ENCODE measurements at regions not wholly inside any gene's neighbourhood (a gene's known extent, or its start where the extent isn't known, plus 50 kb on each side); places are given as distances from the start of the nearest gene placed in this dataset.

DNA sequence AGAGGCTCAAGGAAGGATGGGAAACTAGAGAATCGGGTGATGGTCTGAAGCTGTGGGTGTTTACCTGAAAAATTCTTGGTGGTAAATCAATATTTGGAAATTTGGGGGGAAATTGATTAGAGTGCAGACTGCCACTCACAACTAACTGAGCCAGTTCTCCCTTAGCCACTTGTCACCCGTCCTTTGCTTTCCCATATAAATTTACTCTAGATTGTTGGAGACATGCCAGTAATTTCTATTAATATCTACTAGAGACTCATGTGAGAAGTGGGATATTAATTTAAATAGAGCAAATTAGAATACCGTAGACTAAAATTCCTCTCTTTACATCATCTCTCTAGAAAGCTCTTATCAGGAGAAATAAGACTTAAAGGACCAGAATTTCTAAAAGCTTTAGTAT is 471.3 kb upstream of the DAB2 start:
- TF ChIP-seq, protein P1, sequence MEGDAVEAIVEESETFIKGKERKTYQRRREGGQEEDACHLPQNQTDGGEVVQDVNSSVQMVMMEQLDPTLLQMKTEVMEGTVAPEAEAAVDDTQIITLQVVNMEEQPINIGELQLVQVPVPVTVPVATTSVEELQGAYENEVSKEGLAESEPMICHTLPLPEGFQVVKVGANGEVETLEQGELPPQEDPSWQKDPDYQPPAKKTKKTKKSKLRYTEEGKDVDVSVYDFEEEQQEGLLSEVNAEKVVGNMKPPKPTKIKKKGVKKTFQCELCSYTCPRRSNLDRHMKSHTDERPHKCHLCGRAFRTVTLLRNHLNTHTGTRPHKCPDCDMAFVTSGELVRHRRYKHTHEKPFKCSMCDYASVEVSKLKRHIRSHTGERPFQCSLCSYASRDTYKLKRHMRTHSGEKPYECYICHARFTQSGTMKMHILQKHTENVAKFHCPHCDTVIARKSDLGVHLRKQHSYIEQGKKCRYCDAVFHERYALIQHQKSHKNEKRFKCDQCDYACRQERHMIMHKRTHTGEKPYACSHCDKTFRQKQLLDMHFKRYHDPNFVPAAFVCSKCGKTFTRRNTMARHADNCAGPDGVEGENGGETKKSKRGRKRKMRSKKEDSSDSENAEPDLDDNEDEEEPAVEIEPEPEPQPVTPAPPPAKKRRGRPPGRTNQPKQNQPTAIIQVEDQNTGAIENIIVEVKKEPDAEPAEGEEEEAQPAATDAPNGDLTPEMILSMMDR (conservative IDR thresholded peaks at IDR 0.05; ENCODE audit: low read depth, low read length) = no peak
- no peak for TF ChIP-seq EZH2 (IDR thresholded peaks at IDR 0.05; ENCODE audit: borderline replicate concordance, low read depth, low read length, poor library complexity, severe bottlenecking)

Measured in A673 (cell line).